ENCODE measurements at regions not wholly inside any gene's neighbourhood (a gene's known extent, or its start where the extent isn't known, plus 50 kb on each side); places are given as distances from the start of the nearest gene placed in this dataset.

GRCh38 chr10:131020775-131021174 is 290.7 kb downstream of the TCERG1L start:
- 15% methylated on average over 2 of the region's 7 CpGs for WGBS (ENCODE audit: missing lambda C conversion rate)
- no peak for TF ChIP-seq ATOH8 (CRISPR knock-in tag; IDR thresholded peaks at IDR 0.05; ENCODE audit: low read depth)
- TF ChIP-seq EHF (CRISPR knock-in tag; IDR thresholded peaks at IDR 0.05): no peak
- TF ChIP-seq ZFP36 (IDR thresholded peaks at IDR 0.05; ENCODE audit: borderline replicate concordance, partially characterized antibody): no peak
- TF ChIP-seq CTCF (IDR thresholded peaks at IDR 0.05): no peak
- TF ChIP-seq RARB (CRISPR knock-in tag; IDR thresholded peaks at IDR 0.05): no peak
- no peak for TF ChIP-seq MYC (IDR thresholded peaks at IDR 0.05; ENCODE audit: borderline replicate concordance, low read length)
- CTCF ChIA-PET: no interaction called here
- FAIRE-seq: no peak
- Histone ChIP-seq H3K27ac (no peak overlapping the region), H3K4me3 (no peak overlapping the region), H3K4me2 (no peak overlapping the region), H3K9me3 (no peaks in the 10 kb centered on the region), H3K4me1 (no peaks in the 10 kb centered on the region)
- no peak for DNase-seq (ENCODE audit: low read depth in 1 of 2, low spot score in 1 of 2)
- no peak for ATAC-seq
- POLR2A ChIA-PET: no interaction called here

GRCh38 chr10:131021246-131021895 is 290.1 kb downstream of the TCERG1L start:
- no peak overlapping the region for H3K27ac ChIP-seq
- CTCF ChIA-PET: no interaction called here
- 24% methylated on average over 16 of the region's 16 CpGs for WGBS (ENCODE audit: missing lambda C conversion rate)
- no peaks in the 10 kb centered on the region for H3K4me1 ChIP-seq
- no peak overlapping the region for H3K4me2 ChIP-seq
- POLR2A ChIA-PET: no interaction called here
- DNase-seq (ENCODE audit: low read depth in 1 of 2, low spot score in 1 of 2): no peak
- FAIRE-seq: no peak
- no peak overlapping the region for H3K4me3 ChIP-seq
- no peaks in the 10 kb centered on the region for H3K9me3 ChIP-seq
- no peak for TF ChIP-seq MAZ (IDR thresholded peaks at IDR 0.05; ENCODE audit: borderline replicate concordance, low read depth, low read length)
- no peak for TF ChIP-seq ZFP36 (IDR thresholded peaks at IDR 0.05; ENCODE audit: borderline replicate concordance, partially characterized antibody)
- TF ChIP-seq, protein P1, sequence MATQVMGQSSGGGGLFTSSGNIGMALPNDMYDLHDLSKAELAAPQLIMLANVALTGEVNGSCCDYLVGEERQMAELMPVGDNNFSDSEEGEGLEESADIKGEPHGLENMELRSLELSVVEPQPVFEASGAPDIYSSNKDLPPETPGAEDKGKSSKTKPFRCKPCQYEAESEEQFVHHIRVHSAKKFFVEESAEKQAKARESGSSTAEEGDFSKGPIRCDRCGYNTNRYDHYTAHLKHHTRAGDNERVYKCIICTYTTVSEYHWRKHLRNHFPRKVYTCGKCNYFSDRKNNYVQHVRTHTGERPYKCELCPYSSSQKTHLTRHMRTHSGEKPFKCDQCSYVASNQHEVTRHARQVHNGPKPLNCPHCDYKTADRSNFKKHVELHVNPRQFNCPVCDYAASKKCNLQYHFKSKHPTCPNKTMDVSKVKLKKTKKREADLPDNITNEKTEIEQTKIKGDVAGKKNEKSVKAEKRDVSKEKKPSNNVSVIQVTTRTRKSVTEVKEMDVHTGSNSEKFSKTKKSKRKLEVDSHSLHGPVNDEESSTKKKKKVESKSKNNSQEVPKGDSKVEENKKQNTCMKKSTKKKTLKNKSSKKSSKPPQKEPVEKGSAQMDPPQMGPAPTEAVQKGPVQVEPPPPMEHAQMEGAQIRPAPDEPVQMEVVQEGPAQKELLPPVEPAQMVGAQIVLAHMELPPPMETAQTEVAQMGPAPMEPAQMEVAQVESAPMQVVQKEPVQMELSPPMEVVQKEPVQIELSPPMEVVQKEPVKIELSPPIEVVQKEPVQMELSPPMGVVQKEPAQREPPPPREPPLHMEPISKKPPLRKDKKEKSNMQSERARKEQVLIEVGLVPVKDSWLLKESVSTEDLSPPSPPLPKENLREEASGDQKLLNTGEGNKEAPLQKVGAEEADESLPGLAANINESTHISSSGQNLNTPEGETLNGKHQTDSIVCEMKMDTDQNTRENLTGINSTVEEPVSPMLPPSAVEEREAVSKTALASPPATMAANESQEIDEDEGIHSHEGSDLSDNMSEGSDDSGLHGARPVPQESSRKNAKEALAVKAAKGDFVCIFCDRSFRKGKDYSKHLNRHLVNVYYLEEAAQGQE (IDR thresholded peaks at IDR 0.05): no peak
- no peak for ATAC-seq

DNA sequence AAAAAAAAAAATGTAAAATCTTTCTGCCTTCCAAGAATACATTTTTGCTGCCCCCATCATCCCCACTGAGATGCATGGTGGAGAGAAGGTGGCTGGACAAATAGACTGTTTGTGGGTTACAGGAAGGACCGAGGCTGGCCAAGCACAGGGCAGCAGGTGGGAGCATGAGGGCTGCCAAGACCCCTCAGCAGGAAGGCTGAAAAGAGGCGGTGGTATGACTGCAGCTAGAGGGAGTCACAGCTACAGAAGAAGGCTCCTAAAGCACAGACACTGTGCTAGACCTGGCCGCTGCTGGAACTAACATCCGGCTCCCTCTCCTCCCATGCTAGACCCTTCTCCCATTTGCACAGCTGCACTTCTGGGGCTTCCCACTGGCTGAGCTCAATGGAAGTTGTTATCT is 289.6 kb downstream of the TCERG1L start:
- DNase-seq (ENCODE audit: low read depth in 1 of 2, low spot score in 1 of 2) (no peak), FAIRE-seq (no peak), ATAC-seq (no peak)
- WGBS (ENCODE audit: missing lambda C conversion rate): 22% methylated on average over 4 of the region's 4 CpGs
- Histone ChIP-seq H3K4me1 (no peaks in the 10 kb centered on the region), H3K4me2 (no peak overlapping the region), H3K9me3 (no peaks in the 10 kb centered on the region), H3K4me3 (no peak overlapping the region), H3K27ac (no peak overlapping the region)
- ChIA-PET POLR2A (no interaction called here), CTCF (no interaction called here)
- TF ChIP-seq RCOR1 (IDR thresholded peaks at IDR 0.05; ENCODE audit: low read depth, low read length): no peak
- no peak for TF ChIP-seq TFCP2L1 (CRISPR knock-in tag; IDR thresholded peaks at IDR 0.05)
- no peak for TF ChIP-seq RARB (CRISPR knock-in tag; IDR thresholded peaks at IDR 0.05)
- TF ChIP-seq CBX8 (IDR thresholded peaks at IDR 0.05): no peak
- no peak for TF ChIP-seq CEBPB (IDR thresholded peaks at IDR 0.05)
- no peak for TF ChIP-seq CTCF (IDR thresholded peaks at IDR 0.05)
- TF ChIP-seq RNF2 (IDR thresholded peaks at IDR 0.05; ENCODE audit: borderline replicate concordance, low read depth): no peak
- no peak for TF ChIP-seq EHMT2 (IDR thresholded peaks at IDR 0.05; ENCODE audit: low read depth)
- TF ChIP-seq, protein P2, sequence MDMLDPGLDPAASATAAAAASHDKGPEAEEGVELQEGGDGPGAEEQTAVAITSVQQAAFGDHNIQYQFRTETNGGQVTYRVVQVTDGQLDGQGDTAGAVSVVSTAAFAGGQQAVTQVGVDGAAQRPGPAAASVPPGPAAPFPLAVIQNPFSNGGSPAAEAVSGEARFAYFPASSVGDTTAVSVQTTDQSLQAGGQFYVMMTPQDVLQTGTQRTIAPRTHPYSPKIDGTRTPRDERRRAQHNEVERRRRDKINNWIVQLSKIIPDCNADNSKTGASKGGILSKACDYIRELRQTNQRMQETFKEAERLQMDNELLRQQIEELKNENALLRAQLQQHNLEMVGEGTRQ (IDR thresholded peaks at IDR 0.05): no peak
- TF ChIP-seq JUN (IDR thresholded peaks at IDR 0.05): no peak
- TF ChIP-seq E2F6 (IDR thresholded peaks at IDR 0.05; ENCODE audit: borderline replicate concordance, low read depth): no peak
- TF ChIP-seq HDAC2 (IDR thresholded peaks at IDR 0.05): no peak

Data from A549 (cell line).